IMR-90 (cell line): ENCODE measurements at regions not wholly inside any gene's neighbourhood (a gene's known extent, or its start where the extent isn't known, plus 50 kb on each side); places are given as distances from the start of the nearest gene placed in this dataset.
A peak's percentile ranks its signal among the peaks of the same experiment; 100 is the strongest.

Experiments used
- ATAC-seq: fragments of 200-7000 bp; cut with Tn5 transposase; 2 replicates; pipeline ENCODE4 v1.9.1; 2020; ENCODE audit warnings: low read depth, mild to moderate bottlenecking, moderate library complexity
- BruUV-seq: library from RNA; stranded (reverse); fragments of 400-500 nt; replicated peaks from 2 replicates; lab custom pipeline; 2021; lab: Mats Ljungman, UMichigan
- CTCF ChIA-PET: fragments of 300-600 bp; formaldehyde crosslinking; extraction: SDS; loops from one replicate; lab custom pipeline; 2021; ENCODE audit warnings: antibody characterized with exemption; lab: Yijun Ruan, JAX
- POLR2A ChIA-PET: fragments of 300-600 bp; sonication (Branson Sonifier 250); formaldehyde crosslinking; loops from one replicate; lab custom pipeline; 2022; ENCODE audit warnings: antibody characterized with exemption; ENCODE audit not compliant: unreplicated experiment; lab: Charles Lee
- DNase-seq: peaks from one replicate; pipeline ENCODE4 v3.0.0; 2013
- H2AFZ ChIP-seq: replicated peaks from 2 replicates; pipeline ENCODE3; 2013; ENCODE audit warnings: low read length, mild to moderate bottlenecking; ENCODE audit not compliant: poor library complexity
- H2AK5ac ChIP-seq: 2 replicates; pipeline ENCODE4 v1.6.1; 2013; ENCODE audit warnings: low read depth, low read length, inconsistent platforms
- H2AK9ac ChIP-seq: replicated peaks from 2 replicates; pipeline ENCODE3; 2013; ENCODE audit warnings: mild to moderate bottlenecking, low read depth, low read length, moderate library complexity; ENCODE audit not compliant: poor library complexity
- H2BK120ac ChIP-seq: 2 replicates; pipeline ENCODE4 v1.6.1; 2013; ENCODE audit warnings: low read depth, low read length, inconsistent platforms
- H2BK15ac ChIP-seq: 3 replicates; pipeline ENCODE4 v1.6.1; 2013; ENCODE audit warnings: low read depth, low read length, inconsistent platforms
- H2BK20ac ChIP-seq: 2 replicates; pipeline ENCODE4 v1.6.1; 2013; ENCODE audit warnings: low read depth, mild to moderate bottlenecking, inconsistent platforms, low read length, moderate library complexity
- H2BK5ac ChIP-seq: 2 replicates; pipeline ENCODE4 v1.6.1; 2013; ENCODE audit warnings: mild to moderate bottlenecking, low read depth, low read length, inconsistent platforms; ENCODE audit not compliant: poor library complexity, severe bottlenecking
- H3K14ac ChIP-seq: replicated peaks from 2 replicates; pipeline ENCODE4 v1.6.1; 2013; ENCODE audit warnings: low read depth, low read length, inconsistent platforms
- H3K18ac ChIP-seq: 2 replicates; pipeline ENCODE4 v1.6.1; 2013; ENCODE audit warnings: low read depth, low read length, control low read depth
- H3K23ac ChIP-seq: 2 replicates; pipeline ENCODE4 v1.6.1; 2013; ENCODE audit warnings: low read depth, low read length, inconsistent platforms
- H3K27ac ChIP-seq: 2 replicates; pipeline ENCODE4 v1.5.1; 2013; ENCODE audit warnings: mild to moderate bottlenecking, control low read depth, low read length; ENCODE audit not compliant: insufficient read depth
- H3K27me3 ChIP-seq: 2 replicates; pipeline ENCODE4 v1.6.1; 2013; ENCODE audit warnings: low read length; ENCODE audit not compliant: control insufficient read depth, insufficient read depth
- H3K36me3 ChIP-seq: 2 replicates; pipeline ENCODE4 v1.6.1; 2013; ENCODE audit warnings: low read length, mixed read lengths; ENCODE audit not compliant: control insufficient read depth, insufficient read depth
- H3K4ac ChIP-seq: 2 replicates; pipeline ENCODE4 v1.6.1; 2013; ENCODE audit warnings: low read depth, low read length, inconsistent platforms
- H3K4me1 ChIP-seq: 2 replicates; pipeline ENCODE4 v1.6.1; 2013; ENCODE audit warnings: low read length, mixed read lengths; ENCODE audit not compliant: control insufficient read depth, insufficient read depth
- H3K4me2 ChIP-seq: 2 replicates; pipeline ENCODE4 v1.6.1; 2013; ENCODE audit warnings: low read depth, mild to moderate bottlenecking, control low read depth, low read length, moderate library complexity
- H3K4me3 ChIP-seq: 2 replicates; pipeline ENCODE4 v1.5.1; 2013; ENCODE audit warnings: low read depth, mild to moderate bottlenecking, control low read depth, low read length, moderate library complexity; ENCODE audit not compliant: insufficient read depth
- H3K56ac ChIP-seq: 2 replicates; pipeline ENCODE4 v1.6.1; 2013; ENCODE audit warnings: low read length, inconsistent platforms; ENCODE audit not compliant: insufficient read depth; ENCODE audit errors: extremely low read depth
- H3K79me1 ChIP-seq, 2 experiments: 2 replicates each; pipeline ENCODE4 v1.6.1; 2013; ENCODE audit warnings: low read length in 2 of 2, inconsistent platforms in 1 of 2, low read depth in 1 of 2
- H3K9ac ChIP-seq: 2 replicates; pipeline ENCODE4 v1.6.1; 2013; ENCODE audit warnings: low read depth, low read length, control low read depth
- H3K9me1 ChIP-seq: 2 replicates; pipeline ENCODE4 v1.6.1; 2013; ENCODE audit warnings: low read length, inconsistent platforms; ENCODE audit not compliant: insufficient read depth
- H3K9me3 ChIP-seq: 2 replicates; pipeline ENCODE4 v1.6.1; 2013; ENCODE audit warnings: low read length; ENCODE audit not compliant: control insufficient read depth, insufficient read depth
- H4K20me1 ChIP-seq: 2 replicates; pipeline ENCODE4 v1.6.1; 2013; ENCODE audit warnings: low read length, inconsistent platforms; ENCODE audit not compliant: insufficient read depth
- H4K5ac ChIP-seq: 2 replicates; pipeline ENCODE4 v1.6.1; 2013; ENCODE audit warnings: mild to moderate bottlenecking, low read depth, low read length, control low read depth
- H4K8ac ChIP-seq, 2 experiments: 2 replicates each; pipeline ENCODE4 v1.6.1; 2013; ENCODE audit warnings: low read depth in 2 of 2, low read length in 2 of 2, control low read depth in 1 of 2, inconsistent platforms in 1 of 2
- H4K91ac ChIP-seq: 2 replicates; pipeline ENCODE4 v1.6.1; 2013; ENCODE audit warnings: low read depth, low read length, inconsistent platforms; ENCODE audit not compliant: insufficient read depth
- BHLHE40 ChIP-seq: fragments of 150-350 bp; IDR thresholded peaks from 2 replicates; pipeline ENCODE4 v1.6.1; 2016; ENCODE audit warnings: mild to moderate bottlenecking, low read depth, low read length
- CEBPB ChIP-seq: IDR thresholded peaks from 2 replicates; pipeline ENCODE4 v1.6.1; 2012; ENCODE audit warnings: low read depth, low read length, improper control_type of control experiment
- CHD1 ChIP-seq: IDR thresholded peaks from 2 replicates; pipeline ENCODE4 v1.6.1; 2012; ENCODE audit warnings: low read depth, low read length, improper control_type of control experiment
- CTCF ChIP-seq: conservative IDR thresholded peaks from 2 replicates; pipeline ENCODE4 v1.5.1; 2012; ENCODE audit warnings: mild to moderate bottlenecking, low read depth, low read length, improper control_type of control experiment
- MAFK ChIP-seq: IDR thresholded peaks from 2 replicates; pipeline ENCODE4 v1.6.1; 2012; ENCODE audit warnings: low read depth, low read length, improper control_type of control experiment
- MAZ ChIP-seq: IDR thresholded peaks from 2 replicates; pipeline ENCODE4 v1.6.1; 2012; ENCODE audit warnings: low read depth, mild to moderate bottlenecking, low read length, improper control_type of control experiment, moderate library complexity, borderline replicate concordance
- MXI1 ChIP-seq: IDR thresholded peaks from 2 replicates; pipeline ENCODE4 v1.6.1; 2012; ENCODE audit warnings: low read depth, mild to moderate bottlenecking, low read length, moderate library complexity, borderline replicate concordance
- NFE2L2 ChIP-seq: fragments of 150-350 bp; IDR thresholded peaks from 2 replicates; pipeline ENCODE4 v1.6.1; 2016; ENCODE audit warnings: low read depth, mild to moderate bottlenecking, low read length
- RAD21 ChIP-seq: IDR thresholded peaks from 2 replicates; pipeline ENCODE4 v1.6.1; 2012; ENCODE audit warnings: low read length, improper control_type of control experiment
- RCOR1 ChIP-seq: IDR thresholded peaks from 2 replicates; pipeline ENCODE4 v1.6.1; 2012; ENCODE audit warnings: mild to moderate bottlenecking, low read length, improper control_type of control experiment; ENCODE audit not compliant: insufficient replicate concordance
- RFX5 ChIP-seq: IDR thresholded peaks from 2 replicates; pipeline ENCODE4 v1.8.0; 2012; ENCODE audit warnings: low read depth, mild to moderate bottlenecking, low read length, moderate library complexity
- SMC3 ChIP-seq: fragments of 150-350 bp; IDR thresholded peaks from 2 replicates; pipeline ENCODE4 v1.6.1; 2016; ENCODE audit warnings: low read depth, mild to moderate bottlenecking, antibody characterized with exemption, low read length, moderate library complexity
- USF2 ChIP-seq: fragments of 150-350 bp; IDR thresholded peaks from 2 replicates; pipeline ENCODE4 v1.6.1; 2017; ENCODE audit warnings: mild to moderate bottlenecking, antibody characterized with exemption, low read length, low read depth
- WGBS, 2 experiments: methylation state at CpG; one replicate each; pipeline versions ENCODE4 v1.1.5 to v1.1.7; 2013; ENCODE audit warnings: missing lambda C conversion rate in 2 of 2; ENCODE audit not compliant: insufficient read length in 1 of 2; ENCODE audit errors: extremely low coverage in 2 of 2; 5-methylcytosine and 5-hydroxymethylcytosine counted together
- dilution Hi-C: fragments of 300-500 bp; cut with HindIII; formaldehyde crosslinking; loops from one replicate; pipeline ENCODE4 v1.14.3; 2018; ENCODE audit warnings: low sequenced_read_pairs; ENCODE audit not compliant: unreplicated experiment
- in situ Hi-C: fragments of 300-500 bp; cut with MboI; formaldehyde crosslinking; loops from 3 replicates; pipeline ENCODE4 v1.14.3; 2019; ENCODE audit warnings: low sequenced_read_pairs, inconsistent platforms, mixed read lengths
- intact Hi-C: fragments of 100-400 bp; cut with micrococcal nuclease; formaldehyde crosslinking; loops from 2 replicates; pipeline ENCODE4 v1.10.0; 2022
- TF ChIP-seq, protein P1 (sequence below): fragments of 150-350 bp; IDR thresholded peaks from 2 replicates; pipeline ENCODE4 v1.6.1; 2016; ENCODE audit warnings: low read depth, mild to moderate bottlenecking, low read length, moderate library complexity, borderline replicate concordance

DNA sequence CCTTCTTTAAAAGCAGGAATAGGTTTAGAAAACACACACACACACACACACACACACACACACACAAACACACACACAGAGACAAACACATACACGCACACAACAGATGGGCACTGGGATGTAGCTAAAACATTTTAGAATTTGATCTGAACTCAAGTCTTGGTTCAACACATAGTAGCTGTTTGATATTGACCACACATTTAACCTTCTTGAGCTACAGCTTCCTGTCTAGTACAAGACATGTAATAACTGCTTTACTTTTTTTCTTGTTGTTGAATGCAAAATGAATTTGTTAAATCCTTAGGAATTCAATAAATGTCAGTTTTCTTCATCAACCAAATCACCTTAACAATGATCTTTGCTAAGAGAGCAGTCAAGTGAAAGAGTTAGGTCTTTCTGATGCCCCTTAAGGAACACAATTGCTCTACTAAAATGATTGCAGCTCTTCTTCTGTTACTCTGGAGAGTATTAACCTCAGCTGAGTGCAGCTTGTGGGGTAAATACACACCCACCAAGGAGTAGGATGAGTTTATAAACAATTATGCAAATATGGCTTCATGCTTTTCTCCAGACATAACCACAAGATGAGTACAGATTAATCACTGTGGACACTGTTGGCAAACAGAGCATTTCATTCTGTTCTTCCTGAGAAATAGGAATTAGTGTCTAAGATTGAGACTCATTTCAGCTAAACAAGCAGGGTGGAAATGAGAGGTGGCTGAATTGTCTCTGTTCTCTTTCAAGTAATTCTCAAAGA, 302.9 kb upstream of the PAPPA start:
- no peaks in the 10 kb centered on the region for H3K27me3 ChIP-seq
- H2AK9ac ChIP-seq = no peak overlapping the region
- H4K5ac ChIP-seq = peak overlapping the region; percentile 38; the same call in 1 of the 2 replicates
- H3K9me3 ChIP-seq = no peaks in the 10 kb centered on the region
- 0 out of 2 replicates have a peak overlapping the region, but pooled peaks have one; percentile 3 for H3K56ac ChIP-seq
- peak overlapping the region; percentile 75 for H2BK5ac ChIP-seq
- ATAC-seq (peak; percentile 86), DNase-seq (peak; percentile 84)
- H3K14ac ChIP-seq = peak overlapping the region; percentile 74
- peak overlapping the region; percentile 84; the same call in 1 of the 2 replicates for H4K91ac ChIP-seq
- POLR2A ChIA-PET = no interaction called here
- H3K4me3 ChIP-seq = no peak overlapping the region
- H3K4me1 ChIP-seq = peaks cover 6% of the 10 kb centered on the region
- H3K79me1 ChIP-seq = no peaks in the 10 kb centered on the region
- peak overlapping the region; percentile 86 for H2AK5ac ChIP-seq
- H4K8ac ChIP-seq = peak overlapping the region in 1 of 2 experiments; percentile 29; a peak in 1 of 4 replicates
- no peaks in the 10 kb centered on the region for H3K36me3 ChIP-seq
- dilution Hi-C loops = no loop called here
- in situ Hi-C loops = loop anchor here (10.0 kb wide), 1 partner anchor 256 kb away; no protein-coding TSS in a partner anchor
- BruUV-seq = no TSS peak
- H2BK15ac ChIP-seq = no peak overlapping the region
- H3K4ac ChIP-seq = peak overlapping the region; percentile 72
- no peak overlapping the region for H2AFZ ChIP-seq
- intact Hi-C loops = no loop called here
- H2BK120ac ChIP-seq = peak overlapping the region; percentile 78
- H3K27ac ChIP-seq = peak overlapping the region; percentile 37
- H2BK20ac ChIP-seq = peak overlapping the region; percentile 72
- H3K4me2 ChIP-seq = peak overlapping the region; percentile 37; the same call in 1 of the 2 replicates
- H4K20me1 ChIP-seq = no peaks in the 10 kb centered on the region
- peaks cover 2% of the 10 kb centered on the region; the same call in 1 of the 2 replicates for H3K9me1 ChIP-seq
- WGBS, 2 experiments = no CpG with 5 or more reads among the region's 1 CpG
- peak overlapping the region; percentile 78 for H3K18ac ChIP-seq
- CTCF ChIA-PET = no interaction called here
- no peak overlapping the region for H3K9ac ChIP-seq
- H3K23ac ChIP-seq = peak overlapping the region; percentile 73; the same call in 1 of the 2 replicates
- TF ChIP-seq CHD1 (no peak), RCOR1 (no peak), BHLHE40 (0 out of 2 replicates have a peak, but pooled peaks have one; percentile 25), CEBPB (peak; percentile 66), USF2 (no peak), MAFK (no peak), SMC3 (peak; percentile 4; the same call in 1 of the 2 replicates), MXI1 (no peak), NFE2L2 (no peak), MAZ (no peak), RFX5 (no peak), RAD21 (no peak), CTCF (no peak)
- TF ChIP-seq, protein P1, sequence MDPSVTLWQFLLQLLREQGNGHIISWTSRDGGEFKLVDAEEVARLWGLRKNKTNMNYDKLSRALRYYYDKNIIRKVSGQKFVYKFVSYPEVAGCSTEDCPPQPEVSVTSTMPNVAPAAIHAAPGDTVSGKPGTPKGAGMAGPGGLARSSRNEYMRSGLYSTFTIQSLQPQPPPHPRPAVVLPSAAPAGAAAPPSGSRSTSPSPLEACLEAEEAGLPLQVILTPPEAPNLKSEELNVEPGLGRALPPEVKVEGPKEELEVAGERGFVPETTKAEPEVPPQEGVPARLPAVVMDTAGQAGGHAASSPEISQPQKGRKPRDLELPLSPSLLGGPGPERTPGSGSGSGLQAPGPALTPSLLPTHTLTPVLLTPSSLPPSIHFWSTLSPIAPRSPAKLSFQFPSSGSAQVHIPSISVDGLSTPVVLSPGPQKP = no peak
